Upper lobe of left lung (tissue), 6 donors: ENCODE measurements at regions not wholly inside any gene's neighbourhood (a gene's known extent, or its start where the extent isn't known, plus 50 kb on each side); places are given as distances from the start of the nearest gene placed in this dataset.

ENCODE experiments used
- ATAC-seq, 2 donors: fragments of 200-7000 bp; cut with Tn5 transposase; one replicate each; pipeline ENCODE4 v1.9.1; 2022; ENCODE audit warnings: mild to moderate bottlenecking in 2 of 2, moderate library complexity in 2 of 2; ENCODE audit not compliant: low FRiP score in 2 of 2
- DNase-seq, 2 donors: peaks; one replicate each; pipeline ENCODE4 v3.0.0-alpha.2; 2019 to 2020
- H3K27ac ChIP-seq, 4 donors: fragments of 200-600 bp; sonication (generic); one replicate each; pipeline ENCODE4 v1.5.1; 2016 to 2019
- H3K27me3 ChIP-seq, 4 donors: fragments of 200-600 bp; sonication (generic); one replicate each; pipeline ENCODE4 v1.5.1; 2017 to 2019
- H3K36me3 ChIP-seq, 4 donors: fragments of 200-600 bp; sonication (generic); one replicate each; pipeline ENCODE4 v1.5.1; 2016 to 2019
- H3K4me1 ChIP-seq, 4 donors: fragments of 200-600 bp; sonication (generic); one replicate each; pipeline ENCODE4 v1.5.1; 2018 to 2019
- H3K4me3 ChIP-seq, 4 donors: fragments of 200-600 bp; sonication (generic); one replicate each; pipeline ENCODE4 v1.5.1; 2017 to 2019; ENCODE audit warnings: mild to moderate bottlenecking in 2 of 4, moderate library complexity in 1 of 4
- H3K9me3 ChIP-seq, 4 donors: fragments of 200-600 bp; sonication (generic); one replicate each; pipeline ENCODE4 v1.5.1; 2018 to 2019
- CTCF ChIP-seq, 6 experiments: fragments of 450-650 bp in 4 of 6; fragments of 200-600 bp in 2 of 6; sonication (generic) in 2 of 6; IDR thresholded peaks; one replicate each; pipeline ENCODE4 v1.5.1; 2016 to 2019; ENCODE audit warnings: antibody characterized with exemption in 6 of 6
- EP300 ChIP-seq, 4 donors: sonication (generic); formaldehyde crosslinking; IDR thresholded peaks; one replicate each; pipeline ENCODE4 v1.5.1; 2017; ENCODE audit warnings: antibody characterized with exemption in 4 of 4, control low read depth in 2 of 4
- POLR2A ChIP-seq, 4 donors: fragments of 450-650 bp; IDR thresholded peaks; one replicate each; pipeline ENCODE4 v1.5.1; 2016 to 2017; ENCODE audit warnings: antibody characterized with exemption in 4 of 4, mild to moderate bottlenecking in 2 of 4
- POLR2AphosphoS5 ChIP-seq, 2 donors: sonication (generic); formaldehyde crosslinking; IDR thresholded peaks; one replicate each; pipeline ENCODE4 v1.5.1; 2017; ENCODE audit warnings: antibody characterized with exemption in 2 of 2
- WGBS, 2 donors: methylation state at CpG; one replicate each; pipeline ENCODE4 v1.1.5; 2017 to 2018; 5-methylcytosine and 5-hydroxymethylcytosine counted together
- donor health status: DM: no; HTN: no; CAD: no; lungs with moderate emphysema.
- donor health status: DM: no; HTN: yes; CAD: no; lungs with severe emphysema.

- WGBS, 2 donors = 68 to 87% methylated on average over 1 of the region's 1 CpG
- no peaks in the 10 kb centered on the region for H3K4me1 ChIP-seq
- H3K36me3 ChIP-seq = no peaks in the 10 kb centered on the region
- ATAC-seq (no peak), DNase-seq (no peak)
- no peak overlapping the region for H3K4me3 ChIP-seq
- H3K9me3 ChIP-seq = no peaks in the 10 kb centered on the region
- no peaks in the 10 kb centered on the region for H3K27me3 ChIP-seq
- no peak overlapping the region for H3K27ac ChIP-seq
- TF ChIP-seq POLR2A (IDR thresholded peaks at IDR 0.05) = no peak
These were observed 91.7 kb upstream of the MEIS1 start for GRCh38 chr2:66343259-66343658.

GRCh38 chr2:66340521-66340920 lies 94.4 kb upstream of the MEIS1 start:
- Histone ChIP-seq H3K36me3 (no peaks in the 10 kb centered on the region), H3K27ac (no peak overlapping the region), H3K4me1 (no peaks in the 10 kb centered on the region), H3K9me3 (no peaks in the 10 kb centered on the region), H3K4me3 (no peak overlapping the region), H3K27me3 (no peaks in the 10 kb centered on the region)
- TF ChIP-seq CTCF (IDR thresholded peaks at IDR 0.05) = no peak
- no peak for TF ChIP-seq EP300 (IDR thresholded peaks at IDR 0.05)
- TF ChIP-seq POLR2A (IDR thresholded peaks at IDR 0.05) = no peak
- TF ChIP-seq POLR2AphosphoS5 (IDR thresholded peaks at IDR 0.05) = no peak
- DNase-seq (no peak), ATAC-seq (no peak)
- 78 to 86% methylated on average over 5 of the region's 5 CpGs for WGBS, 2 donors

- H3K27ac ChIP-seq = no peak overlapping the region
- H3K27me3 ChIP-seq = no peaks in the 10 kb centered on the region
These were observed 100.5 kb upstream of the MEIS1 start for GRCh38 chr2:66334237-66335029.

GRCh38 chr2:66331176-66331575 lies 103.7 kb upstream of the MEIS1 start:
- H3K27ac ChIP-seq = no peak overlapping the region
- WGBS, 2 donors = 79 to 86% methylated on average over 5 of the region's 5 CpGs
- H3K4me3 ChIP-seq = no peak overlapping the region
- DNase-seq (no peak), ATAC-seq (no peak)
- TF ChIP-seq EP300 (IDR thresholded peaks at IDR 0.05) (no peak), POLR2AphosphoS5 (IDR thresholded peaks at IDR 0.05) (no peak), POLR2A (IDR thresholded peaks at IDR 0.05) (no peak), CTCF (IDR thresholded peaks at IDR 0.05) (no peak)
- no peaks in the 10 kb centered on the region for H3K9me3 ChIP-seq
- no peaks in the 10 kb centered on the region for H3K4me1 ChIP-seq
- H3K36me3 ChIP-seq = no peaks in the 10 kb centered on the region
- H3K27me3 ChIP-seq = no peaks in the 10 kb centered on the region

More at GRCh38 chr2:66334237-66335029, 100.5 kb upstream of the MEIS1 start:
- WGBS, 2 donors = 79 to 84% methylated on average over 10 of the region's 10 CpGs
- Histone ChIP-seq H3K36me3 (no peaks in the 10 kb centered on the region), H3K4me1 (no peaks in the 10 kb centered on the region), H3K9me3 (no peaks in the 10 kb centered on the region), H3K4me3 (no peak overlapping the region)
- DNase-seq (no peak), ATAC-seq (no peak)
- TF ChIP-seq EP300 (IDR thresholded peaks at IDR 0.05) = no peak
- no peak for TF ChIP-seq POLR2A (IDR thresholded peaks at IDR 0.05)
- TF ChIP-seq POLR2AphosphoS5 (IDR thresholded peaks at IDR 0.05) = no peak
- no peak for TF ChIP-seq CTCF (IDR thresholded peaks at IDR 0.05)

GRCh38 chr2:66329081-66329605 lies 105.8 kb upstream of the MEIS1 start:
- Histone ChIP-seq H3K36me3 (no peaks in the 10 kb centered on the region), H3K4me1 (no peaks in the 10 kb centered on the region), H3K4me3 (no peak overlapping the region), H3K27ac (no peak overlapping the region), H3K9me3 (no peaks in the 10 kb centered on the region), H3K27me3 (no peaks in the 10 kb centered on the region)
- no peak for ATAC-seq
- no peak for TF ChIP-seq POLR2A (IDR thresholded peaks at IDR 0.05)
- TF ChIP-seq EP300 (IDR thresholded peaks at IDR 0.05) = no peak
- no peak for TF ChIP-seq CTCF (IDR thresholded peaks at IDR 0.05)
- TF ChIP-seq POLR2AphosphoS5 (IDR thresholded peaks at IDR 0.05) = no peak
- DNase-seq = no peak
- 79 to 89% methylated on average over 5 of the region's 5 CpGs for WGBS, 2 donors
